Thoracic aorta (tissue), 2 donors: ENCODE measurements at regions not wholly inside any gene's neighbourhood (a gene's known extent, or its start where the extent isn't known, plus 50 kb on each side); places are given as distances from the start of the nearest gene placed in this dataset.

ENCODE experiments used
- ATAC-seq: fragments of 150-250 bp; one replicate; pipeline ENCODE4 v1.8.0; 2017; ENCODE audit warnings: low read depth; ENCODE audit not compliant: insufficient number of reproducible peaks, low FRiP score
- DNase-seq: peaks from one replicate; pipeline ENCODE4 v3.0.0-alpha.2; 2020; ENCODE audit warnings: low spot score
- H3K27ac ChIP-seq, 2 donors: fragments of 200-600 bp; sonication (generic); 1 replicate in 1 of 2; 2 replicates in 1 of 2; pipeline ENCODE4 v1.5.1; 2016; ENCODE audit warnings: mild to moderate bottlenecking in 2 of 2, moderate library complexity in 2 of 2
- H3K27me3 ChIP-seq: fragments of 200-600 bp; sonication (generic); replicated peaks from 2 replicates; pipeline ENCODE4 v1.6.0; 2016; ENCODE audit warnings: mild to moderate bottlenecking; ENCODE audit not compliant: insufficient read depth
- H3K36me3 ChIP-seq: fragments of 200-600 bp; sonication (generic); one replicate; pipeline ENCODE4 v1.5.1; 2016
- H3K4me1 ChIP-seq, 2 donors: fragments of 200-600 bp; sonication (generic); 1 replicate in 1 of 2; 2 replicates in 1 of 2; pipeline versions ENCODE4 v1.5.1 to v1.6.0; 2016; ENCODE audit warnings: low read depth in 2 of 2, mild to moderate bottlenecking in 1 of 2; ENCODE audit not compliant: control insufficient read depth in 1 of 2
- H3K4me3 ChIP-seq: fragments of 200-600 bp; sonication (generic); 2 replicates; pipeline ENCODE4 v1.5.1; 2016; ENCODE audit warnings: mild to moderate bottlenecking
- H3K9me3 ChIP-seq: fragments of 200-600 bp; sonication (generic); 2 replicates; pipeline ENCODE4 v1.5.1; 2016
- CTCF ChIP-seq: fragments of 200-600 bp; sonication (generic); IDR thresholded peaks from one replicate; pipeline ENCODE4 v1.5.1; 2019; ENCODE audit warnings: antibody characterized with exemption

- Histone ChIP-seq H3K36me3 (no peaks in the 10 kb centered on the region), H3K4me1 (no peaks in the 10 kb centered on the region), H3K9me3 (no peaks in the 10 kb centered on the region), H3K27ac (no peak overlapping the region), H3K4me3 (no peak overlapping the region), H3K27me3 (no peaks in the 10 kb centered on the region)
- ATAC-seq (no peak), DNase-seq (no peak)
- TF ChIP-seq CTCF, result no peak
Observed at GRCh38 chrX:43140582-43140981, 362.6 kb upstream of the PPP1R2C start.

GRCh38 chrX:43141885-43142284 is 363.9 kb upstream of the PPP1R2C start:
- no peak for DNase-seq
- Histone ChIP-seq H3K27me3 (no peaks in the 10 kb centered on the region), H3K36me3 (no peaks in the 10 kb centered on the region), H3K9me3 (no peaks in the 10 kb centered on the region), H3K27ac (no peak overlapping the region), H3K4me3 (no peak overlapping the region), H3K4me1 (no peaks in the 10 kb centered on the region)
- ATAC-seq, result no peak
- no peak for TF ChIP-seq CTCF

- H3K4me1 ChIP-seq, result no peaks in the 10 kb centered on the region
- H3K4me3 ChIP-seq, result no peak overlapping the region
- TF ChIP-seq CTCF, result no peak
- no peak for DNase-seq
- ATAC-seq, result no peak
- H3K27me3 ChIP-seq, result no peaks in the 10 kb centered on the region
- no peak overlapping the region for H3K27ac ChIP-seq
- H3K9me3 ChIP-seq, result no peaks in the 10 kb centered on the region
- no peaks in the 10 kb centered on the region for H3K36me3 ChIP-seq
Observed at GRCh38 chrX:43148305-43148704, 370.3 kb upstream of the PPP1R2C start.

GRCh38 chrX:43165343-43165920 is 387.5 kb upstream of the PPP1R2C start:
- Histone ChIP-seq H3K9me3 (no peaks in the 10 kb centered on the region), H3K4me3 (no peak overlapping the region), H3K36me3 (no peaks in the 10 kb centered on the region), H3K27me3 (no peaks in the 10 kb centered on the region), H3K4me1 (no peaks in the 10 kb centered on the region), H3K27ac (no peak overlapping the region)
- no peak for TF ChIP-seq CTCF
- no peak for DNase-seq
- ATAC-seq, result no peak

GRCh38 chrX:43166874-43167273 is 388.9 kb upstream of the PPP1R2C start:
- TF ChIP-seq CTCF, result no peak
- Histone ChIP-seq H3K4me3 (no peak overlapping the region), H3K27me3 (no peaks in the 10 kb centered on the region), H3K9me3 (no peaks in the 10 kb centered on the region), H3K27ac (no peak overlapping the region), H3K4me1 (no peaks in the 10 kb centered on the region), H3K36me3 (no peaks in the 10 kb centered on the region)
- ATAC-seq (no peak), DNase-seq (no peak)
